K562 (cell line): ENCODE measurements at regions not wholly inside any gene's neighbourhood (a gene's known extent, or its start where the extent isn't known, plus 50 kb on each side); places are given as distances from the start of the nearest gene placed in this dataset.

Source experiments
- ARID1B ChIP-seq: fragments of 450-650 bp; IDR thresholded peaks from 2 replicates; pipeline ENCODE4 v1.6.1; 2016; ENCODE audit warnings: antibody characterized with exemption, mild to moderate bottlenecking, inconsistent platforms
- CBX3 ChIP-seq, 2 experiments: IDR thresholded peaks; 1 replicate in 1 of 2; 2 replicates in 1 of 2; pipeline ENCODE4 v1.6.1; 2012; ENCODE audit warnings: inconsistent platforms in 2 of 2, low read length in 2 of 2, borderline replicate concordance in 1 of 2, control low read depth in 1 of 2
- CREB1 ChIP-seq, 2 experiments: sonication (generic) in 1 of 2; formaldehyde crosslinking in 1 of 2; IDR thresholded peaks; 2 replicates each; pipeline versions ENCODE4 v1.6.1 to v1.8.0; 2012 to 2022; ENCODE audit warnings: inconsistent platforms in 1 of 2, mild to moderate bottlenecking in 1 of 2, missing genetic modification reagents in 1 of 2, moderate library complexity in 1 of 2
- CTCF ChIP-seq, 3 experiments: IDR thresholded peaks in 2 of 3; conservative IDR thresholded peaks in 1 of 3; 2 replicates each; pipeline ENCODE4 v1.5.1; 2011 to 2012; ENCODE audit warnings: low read length in 3 of 3, mild to moderate bottlenecking in 3 of 3, control low read depth in 2 of 3, improper control_type of control experiment in 1 of 3, inconsistent platforms in 1 of 3, low read depth in 1 of 3, mixed read lengths in 1 of 3, moderate library complexity in 1 of 3; ENCODE audit not compliant: insufficient read depth in 2 of 3
- ESRRA ChIP-seq: fragments of 450-650 bp; IDR thresholded peaks from 2 replicates; pipeline ENCODE4 v1.6.1; 2014; ENCODE audit warnings: low read depth, mild to moderate bottlenecking, moderate library complexity, borderline replicate concordance
- PCBP1 ChIP-seq: fragments of 200-400 bp; formaldehyde crosslinking; IDR thresholded peaks from 2 replicates; pipeline ENCODE4 v1.6.1; 2018; ENCODE audit warnings: mild to moderate bottlenecking, low read depth, low read length; ENCODE audit not compliant: poor library complexity, severe bottlenecking
- SNAPC5 ChIP-seq: fragments of 250-450 bp; sonication (Bioruptor Pico); IDR thresholded peaks from 2 replicates; pipeline ENCODE4 v1.8.0; 2021; ENCODE audit warnings: moderate library complexity, mild to moderate bottlenecking, inconsistent platforms
- ZBTB11 ChIP-seq, 3 experiments: fragments of 200-800 bp in 1 of 3; fragments of 250-450 bp in 1 of 3; fragments of 450-650 bp in 1 of 3; sonication (Bioruptor Pico) in 1 of 3; sonication (Bioruptor generic) in 1 of 3; formaldehyde crosslinking in 1 of 3; IDR thresholded peaks; 2 replicates each; pipeline versions ENCODE4 v1.6.1 to v1.8.0; 2016 to 2022; ENCODE audit warnings: mild to moderate bottlenecking in 2 of 3, missing genetic modification characterization in 2 of 3, missing compliant biosample characterization in 1 of 3, moderate library complexity in 1 of 3

GRCh38 chr1:14065486-14065885 lies 365.5 kb downstream of the PRDM2 start:
- TF ChIP-seq ARID1B (no peak), CBX3 (IDR thresholded peaks at IDR 0.05; ENCODE audit: borderline replicate concordance in 1 of 2, low read length in 2 of 2) (no peak), CREB1 (IDR thresholded peaks at IDR 0.05) (no peak), CREB1 (CRISPR knock-in tag; IDR thresholded peaks at IDR 0.05) (no peak), CTCF (IDR thresholded peaks at IDR 0.05 in 2 of 3, conservative IDR thresholded peaks at IDR 0.05 in 1 of 3; ENCODE audit: insufficient read depth in 2 of 3, low read depth in 1 of 3, low read length in 3 of 3) (no peak), SNAPC5 (CRISPR knock-in tag) (no peak), ESRRA (no peak), PCBP1 (no peak), ZBTB11 (CRISPR knock-in tag; IDR thresholded peaks at IDR 0.05) (no peak)
